CD4-positive, alpha-beta T cell treated with Interleukin-2 at 100 ng/mL for 4 hours (primary cell): ENCODE measurements at regions not wholly inside any gene's neighbourhood (a gene's known extent, or its start where the extent isn't known, plus 50 kb on each side); places are given as distances from the start of the nearest gene placed in this dataset.

Experiments used
- DNase-seq: peaks from one replicate; pipeline ENCODE4 v3.0.0-alpha.2; 2020; ENCODE audit warnings: low spot score

DNA sequence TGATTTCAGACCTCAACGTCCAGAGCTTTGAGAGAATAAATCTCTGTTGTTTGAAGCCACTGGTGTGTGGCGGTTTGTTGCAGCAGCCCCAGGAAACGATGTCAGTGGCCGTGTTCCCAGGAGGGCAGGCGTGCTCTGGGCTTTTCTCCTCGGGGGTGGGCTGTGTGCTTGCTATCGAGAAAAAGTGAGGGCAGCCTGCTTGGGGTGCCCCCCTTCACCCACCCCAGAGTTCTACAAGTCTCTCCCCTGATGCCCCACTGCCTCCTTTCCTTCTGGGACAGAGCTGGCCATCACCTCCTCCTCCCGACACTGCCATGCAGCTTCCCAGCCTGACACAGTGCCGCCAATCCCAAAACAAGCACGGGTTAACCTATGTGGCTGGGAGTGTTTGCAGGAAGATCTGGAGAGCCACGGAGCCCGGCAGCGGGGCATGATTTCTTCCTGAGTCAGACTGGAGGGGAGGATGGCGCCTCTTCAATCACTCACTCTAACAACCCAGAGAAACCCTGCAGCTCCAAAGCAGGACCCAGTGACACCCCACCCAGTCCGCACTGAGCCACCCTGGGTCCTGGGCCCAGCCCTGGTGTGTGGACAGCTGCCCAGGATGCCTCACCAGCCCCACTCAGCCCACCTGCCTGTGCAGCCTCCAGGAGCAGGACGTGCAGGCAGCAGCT lies 213.7 kb upstream of the RAB6C start:
- DNase-seq: no peak

DNA sequence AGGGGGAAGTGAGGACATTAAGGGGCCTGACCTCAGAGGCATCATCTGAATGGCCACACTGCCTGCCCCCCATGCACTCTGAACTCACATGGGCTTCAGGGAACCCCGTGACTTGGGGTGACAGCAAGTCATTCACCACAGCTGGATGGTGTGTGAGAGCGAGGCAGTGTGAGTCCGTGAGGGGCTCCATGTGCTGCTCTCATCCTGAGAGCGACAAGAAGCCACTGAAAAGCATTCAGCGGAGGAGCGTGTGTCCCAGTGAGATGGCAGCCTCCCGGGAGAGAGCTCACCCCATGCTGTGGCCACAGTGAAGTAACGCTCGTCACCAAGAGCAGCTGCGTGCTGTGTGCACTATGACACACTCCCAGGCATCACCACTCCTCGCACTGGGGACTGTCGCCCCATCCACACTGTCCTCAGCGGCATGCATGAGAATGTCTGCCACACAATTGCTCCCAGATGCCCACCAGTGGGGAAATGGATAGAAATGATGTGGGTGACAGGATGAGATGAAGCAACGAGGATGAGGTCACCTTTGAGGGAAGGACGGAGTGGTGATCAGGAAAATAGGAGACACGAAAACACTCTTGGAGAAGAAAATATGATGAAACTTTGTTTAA lies 213.0 kb upstream of the RAB6C start:
- no peak for DNase-seq

DNA sequence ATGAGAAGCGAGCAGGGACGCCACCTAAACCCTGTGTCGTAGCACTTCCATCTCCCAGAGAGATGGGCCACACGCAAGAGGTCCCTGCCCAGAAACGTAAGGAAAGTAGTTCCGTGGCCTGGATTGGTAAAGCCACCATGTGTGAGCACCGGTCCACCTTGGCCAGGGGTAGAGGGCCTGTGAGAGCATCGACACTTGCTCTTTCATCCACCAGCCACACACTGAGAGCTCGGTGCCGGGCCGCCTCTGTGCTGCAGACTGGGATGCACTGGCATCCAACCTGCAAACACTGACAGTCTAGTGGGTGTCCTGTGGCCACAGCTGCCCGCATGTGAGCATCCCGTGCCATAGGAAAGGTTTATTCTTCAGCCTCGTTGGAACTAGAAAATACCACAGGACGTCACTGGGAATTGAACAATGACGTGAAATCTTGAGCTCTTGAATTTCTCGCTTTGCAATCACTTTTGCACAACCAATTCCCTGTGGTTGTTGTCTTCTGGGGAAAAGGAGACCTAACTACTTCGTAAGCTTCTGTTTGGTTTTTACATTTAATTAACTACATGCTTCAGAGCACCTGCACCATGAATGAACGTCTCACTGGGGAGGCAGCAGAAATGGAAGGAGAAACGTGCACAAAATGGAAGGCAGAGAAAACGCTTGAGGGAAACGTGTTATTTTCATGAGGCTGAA lies 212.0 kb upstream of the RAB6C start:
- DNase-seq: no peak

DNA sequence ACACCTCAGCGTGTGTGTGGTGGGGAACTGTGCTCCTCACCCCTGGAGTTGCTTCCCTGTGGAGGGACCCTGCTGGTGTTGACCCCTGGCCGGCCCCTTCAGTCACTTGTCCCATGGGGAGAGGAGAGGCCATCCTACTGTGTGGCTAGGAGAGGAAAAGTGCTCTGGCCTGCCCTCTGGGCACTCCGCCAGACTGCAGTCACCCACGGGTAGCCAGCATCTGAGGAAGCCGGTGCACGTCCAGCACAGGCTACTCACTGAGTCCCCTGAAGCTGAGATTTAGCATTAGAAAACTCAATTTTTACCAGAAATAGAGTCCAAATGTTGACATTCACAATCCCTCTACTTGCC lies 211.5 kb upstream of the RAB6C start:
- DNase-seq: no peak

DNA sequence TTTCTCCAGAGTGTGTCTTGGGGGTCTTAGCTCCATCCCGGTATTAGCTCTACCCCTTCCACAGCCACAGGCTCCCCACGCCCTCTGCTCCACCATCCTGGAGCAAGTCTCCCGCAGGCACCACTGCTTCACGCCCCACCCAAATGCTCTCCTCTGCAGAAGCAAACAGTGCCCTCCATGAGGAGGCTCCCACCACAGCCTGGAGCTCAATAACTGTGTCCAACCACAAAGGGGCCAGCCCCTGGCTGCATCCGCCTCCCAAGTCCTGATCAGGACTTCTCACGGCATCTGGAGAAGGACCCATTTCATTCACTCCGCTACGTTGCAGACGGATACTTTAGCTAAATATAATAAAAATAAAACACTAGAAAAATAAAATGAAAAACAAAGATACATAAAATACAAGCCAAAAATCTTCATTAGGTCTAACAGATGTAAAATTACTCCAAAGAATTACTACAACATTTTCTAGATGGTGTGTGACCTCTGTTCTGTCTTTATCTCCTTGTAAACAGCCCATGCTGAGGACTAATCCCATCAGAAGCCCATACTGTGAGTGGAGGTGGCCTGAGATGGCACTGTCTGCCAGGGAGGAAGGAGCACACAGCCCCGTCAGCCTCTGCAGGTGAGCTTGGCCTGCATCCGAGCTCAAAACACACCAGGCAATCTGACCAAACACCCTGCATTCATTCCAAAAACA lies 210.8 kb upstream of the RAB6C start:
- no peak for DNase-seq

DNA sequence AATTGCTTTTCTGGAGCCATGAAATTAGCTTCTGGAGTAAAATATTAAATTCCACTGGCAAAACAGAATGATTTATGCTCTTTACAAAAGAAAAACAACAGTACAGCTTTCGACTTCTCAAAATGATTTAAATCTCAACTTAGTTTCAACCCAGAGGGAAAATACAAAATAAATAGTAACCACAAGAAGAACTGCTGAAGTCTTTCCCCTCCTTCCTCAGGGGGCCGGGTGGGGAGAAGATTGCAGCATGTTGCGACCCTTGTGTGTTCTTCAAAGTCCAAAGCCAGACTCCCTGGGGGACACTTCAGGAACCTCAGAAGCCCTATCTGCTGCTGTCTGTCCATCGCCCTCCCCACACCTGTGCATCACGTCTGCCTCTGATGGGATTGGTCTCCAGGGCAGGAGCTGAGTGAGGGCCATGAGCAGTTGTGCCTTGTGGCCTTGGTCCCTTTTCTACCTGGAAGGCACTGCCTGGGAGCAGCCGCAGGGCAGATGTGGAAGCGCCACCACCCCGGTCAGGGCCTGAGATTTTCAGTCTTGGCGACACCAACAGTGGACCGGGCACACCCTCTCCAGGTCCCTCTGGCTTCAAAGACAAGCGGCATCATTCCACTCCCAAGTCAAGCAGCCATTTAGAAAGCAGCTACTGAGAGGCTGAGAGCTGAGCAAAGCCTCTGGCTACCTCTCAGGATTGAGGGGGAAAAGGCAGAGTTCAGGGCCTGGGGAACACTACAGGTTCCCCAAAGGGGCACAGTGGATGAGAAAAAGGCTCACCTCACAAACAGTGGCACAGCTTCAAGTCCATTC lies 210.1 kb upstream of the RAB6C start:
- no peak for DNase-seq

DNA sequence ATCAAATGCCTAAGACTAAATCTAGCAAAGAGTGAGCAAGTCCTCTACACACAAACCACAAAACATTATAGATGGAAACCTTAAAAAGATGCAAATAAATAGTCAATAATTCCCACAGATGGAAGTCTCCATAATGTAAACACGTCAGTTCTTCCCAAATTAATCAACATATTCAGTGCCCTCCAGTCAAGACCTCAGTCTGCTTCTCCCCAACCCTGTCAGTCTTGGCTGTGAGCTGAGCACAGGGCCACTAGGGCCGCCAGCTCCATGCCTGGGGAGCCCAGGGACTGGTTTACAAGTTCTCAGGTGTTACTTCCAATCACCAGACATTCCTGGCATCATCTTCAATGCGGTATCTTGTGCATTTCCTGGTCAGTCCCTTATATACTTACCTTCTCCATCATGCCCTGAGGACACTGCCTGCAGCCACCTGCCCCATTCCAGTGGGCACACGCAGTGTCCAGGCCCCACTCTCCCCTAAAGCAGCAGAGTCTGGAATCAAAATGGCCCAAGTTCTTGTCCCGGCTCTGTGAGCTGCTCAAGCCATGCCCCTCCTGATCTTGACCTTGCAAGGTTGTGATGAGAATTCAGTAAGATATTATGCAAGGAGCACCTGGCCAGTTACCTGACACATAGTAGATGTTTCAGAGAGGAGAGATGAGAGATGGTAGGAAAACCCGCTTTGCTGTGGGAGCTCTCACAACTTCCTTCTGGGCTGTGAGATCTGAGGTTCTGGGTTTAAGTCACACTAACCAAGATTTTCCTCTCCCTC lies 207.9 kb upstream of the RAB6C start:
- DNase-seq: no peak

DNA sequence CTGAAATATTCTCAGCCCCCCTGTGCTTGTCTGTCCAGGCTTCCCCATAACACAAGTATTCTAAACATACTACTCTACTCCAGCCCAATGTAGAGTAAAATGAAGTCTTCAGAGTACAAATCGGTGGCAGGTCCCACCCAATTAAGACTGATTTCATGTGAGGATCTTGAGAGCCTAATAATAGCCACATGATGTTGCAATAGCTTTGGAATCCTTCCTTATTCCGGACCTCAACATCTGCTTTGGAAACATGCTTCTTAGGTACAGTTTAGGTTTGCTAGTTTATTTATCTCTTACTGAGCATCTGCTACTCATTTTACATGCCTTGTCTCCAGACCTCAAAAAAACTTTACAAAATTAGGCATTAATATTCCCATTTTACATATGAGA lies 207.3 kb upstream of the RAB6C start:
- DNase-seq: no peak

DNA sequence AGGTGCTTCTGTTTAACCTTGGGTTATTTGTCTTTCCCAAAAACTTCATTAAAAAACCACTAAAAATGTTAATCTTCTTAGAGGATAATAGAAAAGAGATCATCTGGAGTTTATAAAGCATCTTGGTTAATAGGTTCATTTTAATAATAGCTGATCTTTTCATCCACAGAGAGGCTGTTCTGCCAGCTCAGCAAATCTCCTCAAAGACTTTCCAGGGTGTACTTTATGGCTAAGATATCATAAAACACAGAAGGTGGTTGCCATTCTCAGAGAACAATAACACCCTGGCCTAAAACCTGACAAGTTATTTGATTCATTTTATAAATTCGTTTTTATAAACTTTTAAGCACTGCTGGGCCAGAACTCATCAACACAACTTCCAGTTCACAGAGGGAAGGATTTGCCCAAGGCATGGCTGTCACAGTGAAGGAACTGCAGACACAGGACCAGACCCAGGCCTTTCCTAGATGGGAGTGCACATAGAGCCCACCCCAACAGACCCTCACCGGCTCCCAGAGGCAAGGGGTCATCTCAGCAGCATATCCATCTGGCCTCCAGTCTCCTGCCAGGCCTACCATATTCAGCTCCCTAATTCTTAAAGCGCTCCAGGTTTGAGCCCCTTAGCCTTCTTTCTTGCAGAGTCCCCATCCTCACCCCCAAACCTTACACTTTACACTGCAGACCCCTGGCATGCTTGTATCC lies 203.4 kb upstream of the RAB6C start:
- no peak for DNase-seq

DNA sequence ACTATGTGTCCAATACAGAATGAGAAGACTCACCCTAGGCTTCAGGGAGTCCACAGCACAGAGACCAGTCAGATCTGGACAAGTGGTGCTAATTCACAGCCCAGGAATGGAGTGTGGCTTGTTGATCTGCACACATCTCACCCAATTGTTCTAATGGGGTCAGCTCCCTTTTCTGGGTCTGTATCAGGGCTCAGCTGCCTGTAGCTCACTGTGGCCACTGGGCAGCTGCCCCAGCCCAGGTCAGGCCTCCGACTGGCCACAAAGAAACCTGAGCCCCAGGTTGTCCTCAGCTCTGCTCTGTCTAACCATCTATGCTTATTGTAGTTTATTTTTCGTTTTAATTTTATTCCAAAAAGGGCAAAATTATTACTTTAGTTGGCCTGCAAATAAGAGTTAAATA lies 202.3 kb upstream of the RAB6C start:
- DNase-seq: no peak

- DNase-seq: no peak
These were observed 201.5 kb upstream of the RAB6C start for GRCh38 chr2:129777762-129778583.

- no peak for DNase-seq
These were observed 200.9 kb upstream of the RAB6C start for GRCh38 chr2:129778584-129778877.

- no peak for DNase-seq
These were observed 199.7 kb upstream of the RAB6C start for GRCh38 chr2:129779783-129780182.

GRCh38 chr2:129780316-129781270 lies 198.9 kb upstream of the RAB6C start:
- DNase-seq: no peak

DNA sequence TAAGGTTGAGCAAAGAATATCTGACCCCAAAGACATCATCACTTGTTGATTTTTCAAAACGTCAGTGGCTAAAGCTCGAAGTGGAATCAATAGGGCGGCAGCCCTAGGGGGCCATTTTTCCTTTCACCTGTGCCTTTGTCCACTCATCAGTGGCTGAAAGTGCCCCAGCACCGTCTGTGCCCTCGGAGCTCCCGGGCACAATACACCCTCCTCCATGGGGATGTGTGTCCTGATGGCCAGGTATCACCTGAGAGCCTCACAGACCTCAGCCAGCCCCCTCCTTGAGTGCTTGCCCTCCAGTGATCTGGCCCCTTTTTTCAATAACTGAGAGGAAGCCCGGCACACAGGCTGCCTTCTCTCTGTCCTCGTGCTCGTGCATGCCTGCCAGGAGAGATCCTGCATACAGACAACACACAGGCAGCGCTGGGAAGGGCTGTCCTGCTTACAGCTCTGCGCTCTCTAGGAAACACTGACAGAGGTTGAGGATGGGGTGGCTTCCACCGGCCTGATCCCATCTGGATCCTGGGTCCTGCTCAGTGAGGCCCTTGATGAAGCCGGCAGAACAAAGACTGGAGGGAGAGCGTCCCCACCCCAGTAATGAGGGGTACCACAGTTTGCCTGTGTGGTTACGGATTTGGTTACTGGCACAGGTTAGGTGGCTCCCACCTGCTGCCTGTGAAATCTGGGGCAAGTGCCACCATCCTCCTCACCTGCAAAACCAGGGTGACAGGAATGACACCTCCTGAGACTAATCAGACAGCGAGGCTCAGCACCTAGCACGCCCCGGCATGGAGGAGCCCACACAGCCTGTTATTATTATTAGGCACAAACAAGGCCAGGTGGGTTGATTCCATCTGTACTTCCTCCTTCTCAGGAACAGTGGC lies 197.5 kb upstream of the RAB6C start:
- DNase-seq: no peak

GRCh38 chr2:129782633-129782990 lies 196.9 kb upstream of the RAB6C start:
- no peak for DNase-seq

DNA sequence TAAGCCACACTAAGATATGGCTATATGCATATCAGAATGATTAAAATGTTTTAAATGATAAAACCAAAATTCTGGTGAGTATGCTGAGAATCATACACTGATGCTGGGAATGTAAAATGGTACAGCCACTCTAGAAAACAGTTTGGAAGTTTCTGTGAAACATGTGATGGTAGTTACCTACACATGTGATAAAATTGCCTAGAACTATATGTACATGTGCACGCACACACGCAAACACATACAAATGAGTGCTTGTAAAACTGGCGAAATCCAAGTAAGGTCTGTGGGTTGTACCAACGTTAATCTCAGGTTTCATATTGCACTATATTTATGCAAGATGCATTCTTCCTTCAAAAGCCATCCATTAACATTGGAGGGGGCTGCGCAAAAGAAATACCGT lies 195.0 kb upstream of the RAB6C start:
- no peak for DNase-seq

GRCh38 chr2:129791712-129792111 lies 187.8 kb upstream of the RAB6C start:
- DNase-seq: no peak
